ENCODE measurements at regions not wholly inside any gene's neighbourhood (a gene's known extent, or its start where the extent isn't known, plus 50 kb on each side); places are given as distances from the start of the nearest gene placed in this dataset.

DNA sequence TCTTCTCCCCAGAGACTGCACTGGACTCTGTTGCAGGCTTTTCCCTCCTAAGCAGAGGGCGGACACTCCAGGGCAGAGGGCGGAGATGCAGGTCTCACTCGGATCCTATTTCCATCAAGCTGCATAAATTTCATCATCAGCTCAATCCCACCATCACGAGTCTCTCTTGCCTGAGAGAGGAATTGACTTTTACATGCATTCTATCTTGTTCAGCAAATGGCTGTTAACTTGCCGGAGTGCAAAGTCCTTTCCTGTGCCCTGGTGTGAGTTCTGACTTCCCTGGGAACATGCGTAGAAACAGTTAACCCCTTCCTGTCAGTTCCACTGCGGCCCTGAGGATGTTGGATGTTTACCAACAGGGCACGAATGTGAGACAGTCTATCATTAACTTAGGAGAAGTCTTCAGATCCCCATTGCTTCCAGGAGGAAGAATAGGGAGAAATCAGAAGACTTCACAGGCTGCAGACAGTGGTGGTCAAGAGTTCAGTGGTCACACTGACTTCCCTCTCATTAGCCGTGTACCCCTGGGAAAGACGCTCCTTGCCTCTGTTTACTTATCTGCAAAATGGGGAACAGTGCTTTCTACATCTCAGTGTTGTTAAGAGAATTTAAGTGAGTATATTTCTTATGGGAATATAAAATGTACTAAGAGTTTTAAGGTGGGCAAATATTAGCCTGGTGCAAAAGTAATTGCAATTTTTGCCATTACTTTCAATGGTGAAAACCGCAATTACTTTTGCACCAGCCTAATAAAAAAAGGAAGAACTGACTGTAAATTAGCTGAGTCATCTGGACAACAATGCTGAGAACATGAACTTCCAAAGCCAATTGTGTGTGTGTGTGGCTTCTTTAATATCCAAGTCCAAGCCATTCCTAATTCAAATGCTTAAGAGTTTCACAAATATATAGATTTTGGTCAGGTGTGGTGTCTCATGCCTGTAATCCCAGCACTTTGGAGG is 248.0 kb downstream of the DRD1 start:
- DNase-seq, result no peak

DNA sequence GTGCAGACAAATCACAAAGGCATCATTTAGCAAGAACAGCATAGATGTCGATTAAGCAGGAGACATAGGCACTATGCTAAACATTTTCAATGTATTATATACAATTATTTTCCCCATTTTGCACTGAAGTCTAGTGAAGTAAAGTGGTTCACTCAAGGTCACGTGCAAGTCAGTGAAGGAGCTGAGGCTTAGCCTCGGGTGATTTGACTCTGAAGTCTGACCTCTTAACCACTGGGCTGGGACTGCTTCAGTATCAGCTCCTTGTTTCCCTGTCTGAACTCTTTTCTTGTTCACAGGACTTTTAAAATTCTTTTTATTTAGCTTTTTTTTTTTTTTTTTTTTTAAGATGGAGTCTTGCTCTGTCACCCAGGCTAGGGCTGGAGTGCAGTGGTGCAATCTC is 262.7 kb downstream of the DRD1 start:
- DNase-seq, result no peak

DNA sequence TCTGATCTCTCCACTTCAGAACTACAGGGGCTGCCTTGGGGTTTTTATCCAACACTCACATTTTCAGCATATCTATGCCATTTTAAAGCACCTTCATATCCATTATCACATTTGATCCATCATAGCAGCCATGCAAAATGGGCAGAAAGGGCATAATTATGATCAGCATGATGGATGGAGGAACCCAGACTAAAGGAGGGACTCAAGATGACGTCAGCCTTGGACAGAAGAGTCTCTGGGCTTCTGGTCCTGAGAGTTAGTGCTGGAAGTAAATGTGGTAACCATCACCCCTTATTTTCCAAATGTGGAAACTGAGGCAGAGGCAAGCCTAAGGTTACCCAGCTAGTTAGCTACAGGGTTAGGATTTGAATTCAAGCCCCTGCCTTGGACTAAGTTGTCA is 273.1 kb downstream of the DRD1 start:
- DNase-seq, result no peak

DNA sequence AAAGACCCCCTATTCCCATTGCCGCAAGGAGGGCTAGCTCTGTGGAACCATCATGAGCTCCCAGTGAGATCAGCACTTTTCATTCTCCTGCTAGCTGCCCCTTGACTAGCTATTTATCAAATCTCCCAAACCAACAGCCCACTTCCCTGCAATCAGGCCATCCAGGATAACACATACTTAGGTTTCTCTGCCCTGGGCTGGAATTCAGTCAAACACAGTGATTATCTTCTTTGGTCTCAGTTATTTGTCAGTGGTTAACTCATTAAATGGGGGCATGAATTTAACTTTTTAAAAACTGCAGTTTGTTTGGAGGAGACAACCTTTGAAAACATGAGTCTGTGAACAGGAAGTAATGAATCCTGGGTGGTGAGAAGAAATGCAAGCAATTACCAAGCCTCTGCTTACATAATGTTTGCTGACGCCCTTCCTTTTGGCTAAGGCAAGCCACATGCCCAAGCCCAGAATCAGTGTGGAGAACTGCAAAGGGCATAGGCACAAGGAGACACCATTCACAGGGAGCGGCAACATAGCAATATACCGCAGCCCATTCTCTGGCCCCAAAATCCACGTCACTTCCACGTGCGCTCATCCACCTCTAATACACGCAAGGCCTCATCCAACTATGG is 275.0 kb downstream of the DRD1 start:
- DNase-seq, result no peak

DNA sequence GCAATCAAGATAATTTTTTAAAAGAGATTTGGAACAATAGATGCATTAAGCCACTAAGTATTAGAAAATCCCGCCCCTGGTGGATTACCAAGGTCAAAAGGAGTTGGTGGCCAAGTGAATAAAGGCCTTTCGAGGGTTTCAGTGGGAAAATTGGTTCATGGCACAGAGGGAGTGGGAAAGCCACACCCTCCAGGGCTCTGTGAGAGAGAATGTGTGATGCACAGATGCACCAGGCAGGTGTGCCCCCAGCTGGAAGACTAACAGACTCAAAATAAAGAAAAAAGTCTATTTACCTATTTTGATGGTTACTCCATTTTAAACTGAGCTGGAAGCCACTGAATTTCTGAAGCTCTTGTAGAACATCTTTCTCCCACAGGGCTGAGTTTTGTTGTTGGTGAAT is 278.0 kb downstream of the DRD1 start:
- no peak for DNase-seq

DNA sequence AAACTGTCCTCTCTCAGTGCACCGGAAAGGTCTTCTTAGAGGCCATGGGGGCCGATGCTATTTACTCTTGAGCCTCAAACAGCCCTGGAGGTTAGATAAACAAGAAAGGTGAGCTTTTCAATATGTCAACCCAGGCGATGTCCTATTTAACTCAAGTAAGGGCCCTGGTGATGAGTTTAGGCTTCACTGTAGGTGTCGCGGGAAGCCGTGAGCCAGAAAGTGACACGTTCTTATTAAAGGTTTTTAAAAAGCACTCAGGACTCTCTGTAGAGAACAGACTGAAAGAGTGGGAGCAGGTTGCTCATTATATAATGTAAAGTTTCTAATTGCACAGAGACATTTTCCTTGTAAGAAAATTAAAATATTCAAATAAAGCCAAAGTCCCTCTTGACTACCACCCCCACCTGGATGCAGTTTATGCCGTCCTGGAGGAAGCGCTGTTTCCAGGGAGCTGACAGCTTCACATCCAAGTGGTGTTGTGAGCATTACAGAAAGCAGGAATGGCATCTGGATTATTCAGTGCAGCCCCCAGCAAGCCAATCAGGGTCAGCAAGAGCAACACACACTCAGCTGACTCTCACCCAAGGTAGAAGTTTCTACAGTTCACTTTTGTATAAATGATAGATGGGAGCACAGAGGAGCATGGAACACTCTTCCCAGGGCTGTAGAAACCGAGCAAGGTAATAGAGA is 280.3 kb downstream of the DRD1 start:
- no peak for DNase-seq

DNA sequence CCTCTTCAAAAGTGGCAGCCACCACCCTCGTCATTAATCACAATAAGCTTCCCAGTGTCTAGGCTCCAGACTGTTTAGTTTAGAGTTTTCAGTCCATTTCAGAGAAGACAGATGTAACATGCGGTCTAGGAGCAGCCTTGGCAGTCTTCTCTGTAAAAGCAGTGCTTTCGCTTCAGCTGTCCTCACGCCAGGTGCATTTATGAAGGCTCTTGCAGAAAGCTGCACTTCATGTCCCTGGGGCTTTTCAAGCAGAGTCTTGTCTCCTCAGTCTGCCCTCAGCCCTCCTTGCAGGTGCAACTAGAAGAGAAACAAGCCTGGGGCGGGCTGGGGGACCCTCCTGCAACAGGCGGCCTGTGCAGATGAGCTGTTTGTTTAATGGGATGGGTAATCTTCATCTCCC is 281.9 kb downstream of the DRD1 start:
- peak in 3 of 58 donors; percentile 5 to 12 (median 11) for DNase-seq

DNA sequence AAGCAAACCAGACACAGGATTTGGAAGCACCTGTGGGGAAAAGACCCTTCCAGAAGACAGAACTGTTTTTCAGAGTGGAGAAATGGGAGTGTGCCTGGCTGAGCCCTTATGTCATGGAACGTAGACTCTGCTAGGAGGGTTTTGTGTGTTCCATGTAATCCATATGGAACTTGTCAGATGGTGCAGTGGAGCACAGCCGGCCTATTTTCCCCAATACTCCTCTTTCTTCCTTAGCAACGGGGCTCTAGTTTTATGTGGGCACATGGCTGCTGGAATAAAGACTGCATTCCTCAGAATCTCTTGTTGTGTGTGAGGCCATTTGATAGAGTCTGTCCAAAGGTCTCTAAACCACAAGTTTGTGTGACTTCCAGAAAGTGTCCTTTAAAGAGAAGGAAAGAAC is 284.0 kb downstream of the DRD1 start:
- no peak for DNase-seq

DNA sequence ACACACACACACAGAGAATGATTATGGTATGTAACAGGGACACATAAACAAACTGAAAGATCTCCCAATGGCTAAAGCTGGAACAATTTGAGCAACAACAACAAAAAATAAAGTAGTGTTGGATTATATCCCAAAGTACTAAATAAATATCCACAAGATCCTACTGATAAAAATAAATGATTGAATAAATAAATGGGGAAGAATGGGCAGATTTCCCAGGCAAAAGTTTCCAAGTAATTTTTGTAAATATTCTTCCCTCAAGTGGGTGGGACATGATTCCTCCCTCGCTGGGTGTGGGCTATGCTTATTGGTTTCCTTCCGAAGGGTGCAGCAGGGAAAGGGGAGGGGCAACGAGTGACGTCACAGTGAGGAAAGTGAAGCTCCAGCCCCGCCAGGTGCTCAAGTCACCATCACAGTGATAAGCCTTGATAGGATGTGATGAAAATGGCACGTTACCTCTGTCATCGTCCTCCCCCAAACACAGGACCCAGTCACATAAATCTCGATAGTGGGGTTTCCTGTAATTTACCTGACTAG is 295.3 kb downstream of the DRD1 start:
- no peak for DNase-seq

DNA sequence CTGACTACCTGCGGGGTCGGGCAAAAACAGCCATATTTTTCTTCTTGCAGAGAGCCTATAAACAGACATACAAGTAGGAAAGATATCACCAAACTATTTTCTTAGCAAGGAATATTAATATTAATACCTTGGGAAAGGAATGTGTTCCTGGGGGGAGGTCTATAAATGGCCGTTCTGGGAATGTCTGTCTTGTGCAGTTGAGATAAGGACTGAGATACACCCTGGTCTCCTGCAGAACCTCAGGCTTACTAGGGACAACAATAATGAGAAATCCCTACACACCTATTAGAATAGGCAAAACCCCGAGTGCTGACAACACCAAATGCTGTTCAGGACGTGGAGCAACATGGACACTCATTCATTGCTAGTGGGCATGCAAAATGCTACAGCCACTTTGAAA is 297.2 kb downstream of the DRD1 start:
- DNase-seq, result no peak

DNA sequence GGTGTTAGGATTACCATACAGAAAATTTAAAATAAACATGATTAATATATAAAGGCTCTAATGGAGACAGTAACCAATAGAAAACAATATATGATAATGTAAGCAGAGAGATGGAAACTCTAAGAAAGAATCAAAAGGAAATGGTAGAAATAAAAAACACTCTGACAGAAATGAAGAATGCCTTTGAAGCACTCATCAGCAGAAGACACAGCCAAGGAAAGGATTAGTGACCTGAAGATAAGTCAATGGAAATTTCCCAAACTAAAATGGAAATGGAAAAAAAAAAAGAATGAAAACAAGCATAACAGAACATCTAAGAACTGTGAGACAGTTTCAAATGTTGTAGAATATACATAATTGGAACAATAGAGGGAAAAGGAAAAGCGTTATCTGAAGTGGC is 302.6 kb downstream of the DRD1 start:
- no peak for DNase-seq

DNA sequence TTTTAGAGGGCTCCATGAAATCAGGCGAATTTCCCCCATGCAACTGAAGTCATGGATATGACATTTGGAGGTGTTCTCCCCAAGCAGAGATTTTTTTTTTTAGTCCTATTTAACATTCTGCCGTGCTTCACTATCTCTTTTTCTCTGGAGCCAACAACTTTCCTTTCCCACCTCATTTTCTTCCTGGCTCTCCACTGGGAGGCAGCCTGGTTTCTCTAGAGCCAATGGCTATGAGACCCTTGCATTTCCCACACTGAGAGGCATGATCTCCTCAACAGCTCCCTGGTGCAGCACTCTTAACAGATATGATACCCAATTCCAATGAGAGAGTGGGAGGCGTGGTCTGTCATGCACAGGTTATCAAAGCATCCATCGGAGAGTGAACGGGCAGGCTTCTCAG is 310.8 kb downstream of the DRD1 start:
- DNase-seq, result no peak

DNA sequence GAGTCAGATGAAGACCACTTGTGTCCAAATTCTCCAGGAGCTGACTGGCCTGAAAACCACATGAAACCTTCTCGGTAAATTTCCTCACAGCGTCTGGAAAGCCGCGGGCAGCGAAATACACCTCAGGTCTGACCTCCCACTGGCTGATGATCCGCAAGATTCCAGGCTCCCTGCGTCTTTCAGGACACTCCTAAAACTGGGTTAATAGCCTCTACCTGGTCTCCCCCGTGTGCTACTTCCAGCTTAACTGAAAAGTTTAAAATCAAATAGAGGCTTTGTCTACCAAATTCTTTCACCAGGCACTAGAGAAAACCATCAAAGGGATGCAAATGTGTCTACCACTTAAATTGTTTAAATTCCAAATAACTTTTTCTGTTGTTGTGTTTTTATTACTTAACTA is 312.6 kb downstream of the DRD1 start:
- no peak for DNase-seq

DNA sequence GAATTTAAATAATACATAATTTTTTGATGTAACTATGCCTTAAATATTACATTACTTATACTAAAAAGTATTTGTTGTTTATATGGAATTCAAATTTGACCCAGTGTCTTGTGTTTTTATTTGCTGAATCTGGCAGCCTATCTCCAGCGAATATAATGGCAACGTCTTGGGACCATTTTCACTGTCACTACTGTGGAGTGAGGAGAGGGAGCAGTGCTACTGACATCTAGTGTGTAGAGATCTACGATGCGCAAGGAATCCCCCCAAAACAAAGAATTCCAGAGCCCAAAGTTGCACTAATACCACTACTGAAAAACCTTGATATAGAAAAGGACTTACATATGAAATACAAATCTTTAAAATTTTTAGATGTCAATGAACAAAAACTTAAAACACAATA is 314.4 kb downstream of the DRD1 start:
- no peak for DNase-seq

DNA sequence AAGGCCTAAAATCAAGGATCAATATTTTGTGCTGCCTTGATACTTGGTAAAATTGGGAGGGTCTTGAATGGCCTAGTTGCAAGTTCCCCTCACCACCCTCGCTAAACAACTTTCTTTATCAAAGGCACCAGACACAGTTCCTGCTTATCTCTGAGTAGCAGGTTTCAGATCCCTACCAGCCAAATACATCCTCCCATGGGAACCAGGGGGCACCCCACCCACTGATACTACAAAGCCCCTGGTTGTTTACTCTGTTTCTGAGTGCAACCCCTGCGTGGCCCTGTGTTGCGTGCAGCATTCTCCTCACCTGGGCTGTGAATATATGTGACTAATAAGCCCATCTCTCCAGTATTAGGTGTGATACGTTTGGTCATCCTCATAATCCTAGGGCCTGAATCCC is 314.9 kb downstream of the DRD1 start:
- DNase-seq, result no peak

DNA sequence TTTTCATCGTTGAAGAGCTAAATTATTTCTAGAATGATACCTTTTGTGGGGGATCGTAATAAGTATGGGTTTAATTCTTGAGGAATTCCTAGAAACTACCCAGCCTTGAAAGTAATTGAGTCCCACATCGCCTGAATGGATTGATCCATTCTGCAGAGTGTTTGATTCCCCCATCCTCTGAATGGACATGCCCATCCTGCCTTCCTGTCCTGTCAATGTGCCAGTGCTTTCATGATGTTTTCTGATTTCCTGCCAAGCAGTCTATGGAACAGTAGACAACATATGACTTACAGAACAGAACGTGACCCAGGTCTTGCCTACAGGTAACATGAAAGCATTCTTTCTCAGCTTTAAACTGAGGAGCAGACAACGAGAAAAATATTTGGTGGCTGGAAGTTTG is 319.2 kb downstream of the DRD1 start:
- no peak for DNase-seq

DNA sequence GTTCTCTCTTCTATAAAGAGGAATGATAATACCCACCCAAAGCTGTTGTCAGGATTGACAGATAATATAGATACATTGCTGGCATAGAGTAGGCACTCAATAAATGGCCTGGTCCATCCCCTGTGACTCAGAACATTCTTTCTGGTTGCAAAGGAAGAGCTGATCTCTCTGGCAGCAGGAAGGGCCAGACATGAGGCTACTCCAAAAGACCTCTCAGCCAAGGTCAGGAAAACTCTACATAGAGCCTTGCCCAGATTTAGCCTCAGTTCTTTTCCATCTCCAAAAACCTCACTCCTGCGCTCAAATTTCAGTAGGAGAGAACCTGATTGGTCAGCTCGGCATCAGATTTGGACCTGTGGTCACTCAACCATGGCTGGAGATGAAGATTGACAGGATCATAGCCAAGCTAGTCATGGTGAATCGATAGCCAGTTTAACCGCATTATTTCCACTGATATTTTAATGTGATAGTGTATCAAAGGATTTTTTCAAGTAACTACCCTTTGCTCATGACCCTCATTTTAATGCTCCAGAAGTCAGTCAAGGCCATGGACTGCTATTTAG is 319.6 kb downstream of the DRD1 start:
- no peak for DNase-seq

DNA sequence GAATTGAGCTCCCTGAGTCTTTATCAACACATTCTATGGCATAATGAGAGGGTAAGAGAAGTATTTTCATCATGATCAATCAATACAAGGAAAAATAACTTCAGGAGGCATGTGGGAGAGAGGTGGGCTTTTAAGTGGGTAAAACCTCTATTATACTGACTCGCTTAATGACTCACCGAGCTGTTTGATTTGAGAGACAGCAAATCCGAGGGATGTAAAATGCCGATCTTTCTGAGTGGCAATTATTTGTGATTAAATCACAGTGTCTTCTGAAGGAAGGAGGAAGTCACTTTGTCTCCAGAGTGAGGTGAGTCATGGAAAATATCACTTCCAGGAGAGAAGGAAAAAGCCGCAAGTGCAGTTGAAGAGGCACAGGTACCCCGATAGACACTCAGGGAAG is 320.4 kb downstream of the DRD1 start:
- no peak for DNase-seq

DNA sequence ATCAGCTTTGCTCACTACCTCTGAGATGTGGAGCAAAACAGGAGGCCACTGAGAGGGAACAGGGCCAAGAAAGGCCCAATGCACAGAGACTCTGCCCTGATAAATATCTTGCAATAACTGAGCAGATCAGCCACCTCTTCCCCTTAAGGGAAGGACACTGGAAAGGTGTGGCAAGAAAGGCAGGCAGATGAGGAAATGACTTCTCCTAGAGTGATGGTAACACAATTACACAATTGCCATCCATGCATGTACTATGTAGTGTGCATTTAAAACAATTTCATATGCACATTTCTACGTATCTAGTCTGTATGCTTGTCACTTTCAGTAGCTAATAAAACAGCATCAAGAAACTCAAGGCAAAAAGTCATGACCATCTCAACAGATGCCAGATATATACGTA is 322.5 kb downstream of the DRD1 start:
- no peak for DNase-seq

DNA sequence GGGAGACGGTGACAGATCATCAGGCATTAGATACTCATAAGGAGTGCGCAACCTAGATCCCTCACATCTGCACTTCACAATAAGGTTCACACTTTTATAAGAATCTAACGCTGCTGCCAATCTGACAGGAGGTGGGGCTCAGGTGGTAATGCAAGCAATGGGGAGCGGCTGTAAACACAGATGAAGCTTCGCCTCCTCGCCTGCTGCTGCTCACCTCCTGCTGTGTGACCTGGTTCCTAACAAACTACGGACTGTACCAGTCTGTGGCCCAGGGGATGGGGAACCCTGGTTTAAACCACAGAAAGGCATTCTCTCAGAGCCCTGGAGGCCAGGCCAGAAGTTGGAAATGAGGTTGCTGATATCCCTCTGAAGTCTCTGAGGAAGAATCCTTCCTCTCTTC is 323.6 kb downstream of the DRD1 start:
- DNase-seq, result no peak

DNA sequence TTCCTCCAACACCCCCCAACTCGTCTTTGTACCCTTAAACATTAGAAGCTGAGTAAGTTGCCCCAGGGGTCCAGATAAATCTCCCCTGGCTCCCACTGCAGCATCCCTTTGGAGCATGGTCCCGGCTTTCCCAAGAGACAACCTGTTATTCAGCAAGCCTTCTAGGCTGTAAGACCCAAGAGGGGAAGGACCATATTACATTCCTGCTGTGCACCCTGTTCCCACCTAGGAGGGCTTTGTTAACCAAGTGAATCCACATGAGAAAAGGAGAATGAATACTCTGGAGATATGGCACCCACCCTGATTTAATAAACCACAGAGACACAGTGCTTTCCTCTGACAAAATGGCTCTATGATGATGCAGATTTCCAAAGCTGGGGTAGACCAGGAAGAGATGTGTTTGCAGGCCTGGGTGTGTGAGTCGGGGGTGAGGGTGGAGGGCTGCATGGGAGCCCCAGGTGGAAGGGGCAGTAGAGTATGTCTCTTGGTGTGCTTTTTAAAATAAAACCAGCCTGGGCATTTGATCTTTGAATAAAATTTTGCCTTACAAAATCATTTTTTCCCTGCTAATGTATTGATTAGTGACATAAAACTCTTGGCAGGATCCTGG is 325.2 kb downstream of the DRD1 start:
- DNase-seq, result no peak
